K562 (cell line): ENCODE measurements at regions not wholly inside any gene's neighbourhood (a gene's known extent, or its start where the extent isn't known, plus 50 kb on each side); places are given as distances from the start of the nearest gene placed in this dataset.

ENCODE experiments used
- ATAC-seq: fragments of 200-7000 bp; cut with Tn5 transposase; 3 replicates; pipeline ENCODE4 v1.9.1; 2020; ENCODE audit warnings: moderate library complexity
- BruUV-seq: library from RNA; stranded (reverse); fragments of 400-500 nt; replicated peaks from 2 replicates; lab custom pipeline; 2021; lab: Mats Ljungman, UMichigan
- CTCF ChIA-PET: fragments of 300-600 bp; formaldehyde crosslinking; extraction: SDS; loops from one replicate; lab custom pipeline; 2021; ENCODE audit warnings: low intra/inter-chr PET ratio; lab: Yijun Ruan, JAX
- POLR2A ChIA-PET: fragments of 300-600, 350-650 bp; sonication (Branson Sonifier 250); formaldehyde crosslinking; extraction: SDS; loops from one replicate; lab custom pipeline; 2021; ENCODE audit warnings: antibody characterized with exemption, inconsistent platforms; lab: Yijun Ruan, JAX
- DNase-seq, 4 experiments: peaks; one replicate each; pipeline versions ENCODE4 v3.0.0 to v3.0.0-alpha.2; 2011 to 2018; ENCODE audit warnings: low spot score in 3 of 4, mixed read lengths in 3 of 4; ENCODE audit errors: extremely low read depth in 1 of 4
- FAIRE-seq: peaks from 2 replicates; lab custom pipeline; 2011; peaks lifted over from hg19 to GRCh38; lab: Jason Lieb, UNC
- H2AFZ ChIP-seq: 2 replicates; pipeline ENCODE4 v1.6.0; 2011; ENCODE audit warnings: low read depth, low read length, control low read depth, inconsistent platforms
- H3K27ac ChIP-seq: fragments of 200-600 bp; 3 replicates; pipeline ENCODE4 v1.8.0; 2011; ENCODE audit warnings: low read depth, mild to moderate bottlenecking, control low read depth, inconsistent platforms, low read length, moderate library complexity, mixed read lengths; ENCODE audit errors: extremely low read depth
- H3K27me3 ChIP-seq, 2 experiments: fragments of 300-600 bp in 1 of 2; 2 replicates in 1 of 2; 3 replicates in 1 of 2; pipeline versions ENCODE4 v1.6.0 to v1.8.0; 2011; ENCODE audit warnings: inconsistent platforms in 2 of 2, low read length in 2 of 2, mild to moderate bottlenecking in 1 of 2, mixed read lengths in 1 of 2, moderate library complexity in 1 of 2; ENCODE audit not compliant: control insufficient read depth in 2 of 2, insufficient read depth in 2 of 2
- H3K36me3 ChIP-seq: fragments of 300-600 bp; 3 replicates; pipeline ENCODE4 v1.8.0; 2011; ENCODE audit warnings: mild to moderate bottlenecking, low read length, inconsistent platforms; ENCODE audit not compliant: control insufficient read depth, insufficient read depth
- H3K4me1 ChIP-seq, 2 experiments: fragments of 200-600 bp in 1 of 2; replicated peaks in 1 of 2; 2 replicates in 1 of 2; 3 replicates in 1 of 2; pipeline versions ENCODE4 v1.5.1 to v1.8.0; 2011; ENCODE audit warnings: inconsistent platforms in 2 of 2, low read length in 2 of 2, mild to moderate bottlenecking in 1 of 2, mixed read lengths in 1 of 2, moderate library complexity in 1 of 2; ENCODE audit not compliant: control insufficient read depth in 2 of 2, insufficient read depth in 2 of 2
- H3K4me2 ChIP-seq: 2 replicates; pipeline ENCODE4 v1.6.1; 2011; ENCODE audit warnings: low read length, control low read depth, inconsistent platforms, mixed read lengths; ENCODE audit not compliant: insufficient read depth
- H3K4me3 ChIP-seq: fragments of 200-600 bp; sonication (generic), shearing (Covaris generic); 2 replicates; pipeline ENCODE4 v1.5.1; 2016; ENCODE audit warnings: control low read depth, inconsistent platforms
- H3K79me2 ChIP-seq: fragments of 200-600 bp; 3 replicates; pipeline ENCODE4 v1.8.0; 2011; ENCODE audit warnings: low read length, inconsistent platforms; ENCODE audit not compliant: control insufficient read depth, insufficient read depth
- H3K9ac ChIP-seq, 2 experiments: 2 replicates each; pipeline versions ENCODE4 v1.6.0 to v1.6.1; 2011; ENCODE audit warnings: low read depth in 2 of 2, low read length in 2 of 2, control low read depth in 1 of 2, inconsistent platforms in 1 of 2, mild to moderate bottlenecking in 1 of 2, mixed read lengths in 1 of 2; ENCODE audit not compliant: insufficient read depth in 1 of 2
- H3K9me1 ChIP-seq: one replicate; pipeline ENCODE4 v1.6.0; 2011; ENCODE audit warnings: inconsistent platforms, mild to moderate bottlenecking, low read length, moderate library complexity; ENCODE audit not compliant: control insufficient read depth, insufficient read depth
- H3K9me3 ChIP-seq: replicated peaks from 2 replicates; pipeline ENCODE4 v1.5.1; 2011; ENCODE audit warnings: low read depth, low read length, inconsistent platforms; ENCODE audit not compliant: control insufficient read depth, insufficient read depth
- H4K20me1 ChIP-seq: replicated peaks from 2 replicates; pipeline ENCODE4 v1.6.1; 2011; ENCODE audit warnings: low read length, inconsistent platforms, mixed read lengths; ENCODE audit not compliant: control insufficient read depth, insufficient read depth
- ARID2 ChIP-seq: fragments of 450-650 bp; IDR thresholded peaks from 2 replicates; pipeline ENCODE4 v1.6.1; 2017; ENCODE audit warnings: antibody characterized with exemption, mild to moderate bottlenecking
- ARID3A ChIP-seq: IDR thresholded peaks from 2 replicates; pipeline ENCODE4 v1.6.1; 2012; ENCODE audit warnings: low read depth, low read length, improper control_type of control experiment, borderline replicate concordance
- ARID4B ChIP-seq: sonication (generic); formaldehyde crosslinking; IDR thresholded peaks from 2 replicates; pipeline ENCODE4 v1.8.0; 2022; ENCODE audit warnings: mild to moderate bottlenecking, missing genetic modification reagents
- HDAC8 ChIP-seq: fragments of 450-650 bp; IDR thresholded peaks from 2 replicates; pipeline ENCODE4 v1.6.1; 2016; ENCODE audit warnings: mild to moderate bottlenecking, missing genetic modification characterization, moderate library complexity, missing compliant biosample characterization
- RBM34 ChIP-seq: fragments of 200-400 bp; formaldehyde crosslinking; IDR thresholded peaks from 2 replicates; pipeline ENCODE4 v1.6.1; 2018; ENCODE audit warnings: low read length, borderline replicate concordance; ENCODE audit not compliant: insufficient read depth
- SP2 ChIP-seq: IDR thresholded peaks from 2 replicates; pipeline ENCODE4 v1.6.1; 2011; ENCODE audit warnings: mild to moderate bottlenecking, low read depth, low read length, moderate library complexity; ENCODE audit not compliant: poor library complexity, severe bottlenecking; ENCODE audit errors: extremely low read depth
- ZBTB43 ChIP-seq: sonication (generic); formaldehyde crosslinking; IDR thresholded peaks from 2 replicates; pipeline ENCODE4 v1.8.0; 2023; ENCODE audit warnings: mild to moderate bottlenecking, missing genetic modification reagents
- ZNF830 ChIP-seq: fragments of 250-450 bp; sonication (Bioruptor Pico); IDR thresholded peaks from 2 replicates; pipeline ENCODE4 v1.5.0; 2021; ENCODE audit warnings: mild to moderate bottlenecking
- WGBS: fragments of 100-300 bp; shearing (Covaris generic); methylation state at CpG from one replicate; pipeline ENCODE4 v1.1.6; 2016; ENCODE audit warnings: low coverage, mixed read lengths; ENCODE audit not compliant: insufficient coverage; ENCODE audit errors: missing lambda C conversion rate; 5-methylcytosine and 5-hydroxymethylcytosine counted together
- in situ Hi-C: fragments of 300-500 bp; cut with MboI; formaldehyde crosslinking; loops from 4 replicates; pipeline ENCODE4 v1.15.0; 2018; ENCODE audit warnings: inconsistent platforms, mixed read lengths
- intact Hi-C: fragments of 100-400 bp; cut with micrococcal nuclease; formaldehyde crosslinking; loops from 2 replicates; pipeline ENCODE4 v1.14.2; 2022

GRCh38 chr10:23581906-23582450, 143.1 kb downstream of the OTUD1 start:
- no peak for TF ChIP-seq SP2
- TF ChIP-seq RBM34 = no peak
- no peak for TF ChIP-seq ARID2
- no peak for TF ChIP-seq ZNF830
- TF ChIP-seq HDAC8 (tag) = no peak
- no peak for TF ChIP-seq ARID4B (CRISPR knock-in tag)
- no peak for TF ChIP-seq ARID3A
- TF ChIP-seq ZBTB43 (CRISPR knock-in tag) = no peak
- TF ChIP-seq, all 486 proteins: peak for 0
- intact Hi-C loops = no loop called here
- FAIRE-seq (no peak), DNase-seq (no peak), ATAC-seq (no peak)
- CTCF ChIA-PET = no interaction called here
- Histone ChIP-seq H3K9ac (no peak overlapping the region), H3K4me3 (no peak overlapping the region), H3K9me1 (no peaks in the 10 kb centered on the region), H3K27ac (no peak overlapping the region), H3K27me3 (no peaks in the 10 kb centered on the region), H2AFZ (no peak overlapping the region), H3K36me3 (no peaks in the 10 kb centered on the region), H3K4me2 (no peak overlapping the region), H3K4me1 (no peaks in the 10 kb centered on the region), H3K9me3 (no peaks in the 10 kb centered on the region), H3K79me2 (no peaks in the 10 kb centered on the region), H4K20me1 (no peaks in the 10 kb centered on the region)
- WGBS = 0% methylated on average over 2 of the region's 2 CpGs
- BruUV-seq = no TSS peak
- POLR2A ChIA-PET = interaction anchor here (0.6 kb wide), 1 partner anchor 671 kb away, joined by 4 read pairs; no protein-coding TSS in a partner anchor
- in situ Hi-C loops = no loop called here
